ENCODE measurements at regions not wholly inside any gene's neighbourhood (a gene's known extent, or its start where the extent isn't known, plus 50 kb on each side); places are given as distances from the start of the nearest gene placed in this dataset.
"Not testable (repeated sequence)": the region's sequence is repeated elsewhere in the genome, so short reads cannot be mapped to it uniquely, and the experiment has no call there.

DNA sequence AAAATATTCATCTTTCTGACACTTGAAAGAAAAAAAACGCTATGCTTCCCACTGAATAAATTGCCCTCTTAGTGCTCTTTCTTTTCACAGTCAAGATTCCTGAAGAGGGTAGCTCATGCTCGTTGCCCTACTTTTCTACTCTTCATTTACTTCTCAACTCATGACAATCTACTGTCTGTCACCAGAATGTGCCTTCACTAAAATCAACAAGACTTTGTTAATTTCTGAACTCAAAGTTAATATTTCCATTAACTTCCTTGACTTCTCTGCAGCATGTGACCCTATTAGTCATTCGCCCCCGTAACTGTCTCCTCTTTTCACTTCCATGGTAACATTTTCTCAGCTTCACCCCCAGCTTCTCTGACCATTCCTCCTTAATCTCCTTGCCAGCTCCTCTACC lies 98.9 kb upstream of the MAPRE2 start:
- no peak for DNase-seq

DNA sequence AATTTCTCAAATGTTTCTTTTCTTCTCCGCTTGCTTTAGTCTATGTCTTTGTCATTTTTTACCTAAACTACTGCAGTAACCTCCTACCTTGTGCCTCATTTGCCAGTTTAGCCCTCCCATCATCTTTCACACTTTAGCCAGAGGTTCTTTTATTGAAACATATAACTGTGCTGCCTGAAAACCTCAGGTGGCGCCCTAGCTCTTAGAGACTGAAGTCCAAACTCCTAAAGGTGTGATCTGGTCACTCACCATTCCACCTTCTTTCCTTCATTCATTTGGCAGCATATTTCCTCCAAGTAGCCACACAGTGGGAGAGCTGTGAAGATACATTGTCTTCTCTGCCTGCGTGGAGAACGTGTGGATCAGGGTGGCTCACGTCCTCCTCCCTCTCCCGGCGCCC lies 98.2 kb upstream of the MAPRE2 start:
- DNase-seq = no peak

DNA sequence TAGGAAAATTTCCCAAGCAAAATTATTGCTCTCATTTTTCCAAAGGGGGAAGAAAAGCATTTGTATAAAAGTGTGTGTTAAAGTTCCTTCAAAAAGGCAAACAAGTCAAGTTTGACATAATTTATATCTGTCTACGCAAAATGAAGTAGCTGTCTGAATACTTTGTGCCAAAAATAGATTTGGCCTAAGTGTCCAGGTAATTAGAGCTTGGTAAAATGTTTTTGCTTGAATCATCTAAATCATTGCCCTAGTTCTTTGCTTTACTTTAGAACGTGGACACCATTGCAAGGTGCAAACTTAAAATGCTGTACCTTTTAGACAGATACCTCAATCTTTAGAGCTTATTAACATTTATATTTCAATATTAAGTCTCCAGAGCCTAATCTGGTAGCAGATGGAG lies 97.6 kb upstream of the MAPRE2 start:
- DNase-seq = no peak

DNA sequence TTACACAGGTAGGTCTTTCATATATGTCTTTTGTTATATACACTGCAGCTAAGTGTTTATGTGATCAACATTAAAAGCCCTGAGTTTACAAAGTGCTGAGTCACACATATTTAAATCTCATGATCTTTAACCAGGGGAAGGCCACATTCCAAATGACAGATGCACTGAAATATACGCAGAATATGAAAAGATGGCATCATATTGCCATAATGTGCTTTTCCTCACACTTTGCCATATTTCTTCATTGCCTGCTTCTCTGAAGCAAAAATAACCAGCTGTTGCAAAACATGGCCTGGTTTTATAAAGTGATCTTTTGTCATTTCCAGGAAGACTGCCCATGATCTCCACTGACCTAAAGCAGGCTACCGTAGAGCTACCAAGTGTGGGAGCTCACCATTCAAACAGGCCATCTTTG lies 93.5 kb upstream of the MAPRE2 start:
- DNase-seq = no peak

DNA sequence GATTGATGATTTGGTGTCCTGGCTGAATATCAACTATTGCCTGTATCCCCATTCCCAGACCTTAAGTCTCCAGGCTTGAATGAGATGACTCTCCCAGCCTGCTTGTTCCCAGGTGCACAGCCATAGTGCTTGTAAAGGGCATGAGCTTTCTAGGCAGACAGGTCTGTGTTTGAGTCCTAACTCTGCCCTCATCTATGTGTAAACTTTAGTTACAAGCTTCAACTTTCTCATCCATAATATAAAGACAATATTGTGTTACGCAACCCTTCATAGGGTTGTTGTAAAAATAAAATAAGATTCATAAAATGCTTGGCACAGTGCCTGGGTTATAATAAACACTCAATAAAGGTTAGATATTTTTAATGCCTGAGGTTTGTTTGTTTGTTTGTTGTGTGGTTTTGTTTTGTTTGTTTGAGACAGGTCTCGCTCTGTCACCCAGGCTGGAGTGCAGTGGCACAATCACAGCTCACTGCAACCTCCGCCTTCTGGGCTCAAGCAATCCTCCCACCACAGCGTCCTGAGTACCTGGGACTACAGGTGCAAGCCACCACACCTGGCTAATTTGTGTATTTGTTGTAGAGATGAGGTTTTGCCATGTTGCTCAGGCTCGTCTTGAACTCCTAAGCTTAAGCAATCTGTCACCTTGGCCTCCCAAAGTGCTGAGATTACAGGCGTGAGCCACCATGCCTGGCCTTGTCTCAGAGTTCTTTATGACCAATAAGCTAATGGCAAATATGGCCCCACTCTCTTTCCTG lies 89.4 kb upstream of the MAPRE2 start:
- DNase-seq = no peak

DNA sequence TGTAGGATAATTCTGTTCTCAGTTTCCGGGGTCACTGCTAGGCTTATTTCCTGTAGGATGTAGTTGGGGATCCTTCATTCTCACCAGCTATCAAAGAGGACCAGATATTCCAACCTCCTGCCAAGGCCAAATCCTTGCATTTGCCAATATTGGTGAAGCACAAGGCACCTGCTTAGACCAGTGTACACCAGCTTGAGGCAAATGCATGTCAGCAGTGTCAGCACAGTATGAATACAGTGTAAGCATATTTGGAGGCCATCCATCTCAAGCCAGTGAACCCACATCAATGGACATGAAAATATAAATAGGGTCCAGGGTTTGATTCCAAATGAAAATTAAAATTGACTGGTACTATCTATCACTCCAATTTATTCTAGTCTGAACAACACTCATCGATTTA lies 88.0 kb upstream of the MAPRE2 start:
- no peak for DNase-seq

DNA sequence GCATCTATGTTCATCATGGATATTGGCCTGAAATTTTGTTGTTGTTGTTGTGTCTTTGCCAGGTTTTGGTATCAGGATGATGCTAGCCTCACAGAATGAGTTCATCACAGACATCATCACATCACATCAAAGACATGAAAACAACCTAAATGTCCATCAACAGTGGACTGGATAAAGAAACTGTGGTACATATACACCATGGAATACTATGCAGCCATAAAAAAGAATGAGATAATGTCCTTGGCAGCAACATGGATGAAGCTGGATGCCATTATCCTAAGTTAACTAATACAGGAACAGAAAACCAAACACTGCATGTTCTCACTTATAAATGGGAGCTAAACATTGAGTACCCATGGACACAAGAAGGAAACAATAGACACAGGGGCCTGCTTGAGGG lies 85.7 kb upstream of the MAPRE2 start:
- DNase-seq = not testable (repeated sequence)

DNA sequence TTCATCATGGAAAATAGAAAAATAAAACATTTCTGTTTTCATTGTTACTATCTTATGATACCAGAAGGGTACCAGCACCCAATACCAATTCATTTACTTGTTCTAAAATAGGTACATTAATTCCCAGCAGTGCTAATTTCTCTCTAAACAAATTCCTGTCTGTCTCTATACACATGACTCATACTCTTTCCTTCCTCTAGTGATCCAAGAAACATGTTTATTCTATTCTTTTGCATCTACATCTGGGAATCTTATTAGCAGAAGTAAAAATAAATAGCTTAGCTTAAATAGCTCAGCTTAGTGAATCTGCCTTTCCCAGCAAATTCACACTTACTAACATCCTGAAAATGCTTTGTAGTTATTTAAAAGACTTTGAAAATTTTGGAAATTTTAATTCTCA lies 84.5 kb upstream of the MAPRE2 start:
- no peak for DNase-seq

DNA sequence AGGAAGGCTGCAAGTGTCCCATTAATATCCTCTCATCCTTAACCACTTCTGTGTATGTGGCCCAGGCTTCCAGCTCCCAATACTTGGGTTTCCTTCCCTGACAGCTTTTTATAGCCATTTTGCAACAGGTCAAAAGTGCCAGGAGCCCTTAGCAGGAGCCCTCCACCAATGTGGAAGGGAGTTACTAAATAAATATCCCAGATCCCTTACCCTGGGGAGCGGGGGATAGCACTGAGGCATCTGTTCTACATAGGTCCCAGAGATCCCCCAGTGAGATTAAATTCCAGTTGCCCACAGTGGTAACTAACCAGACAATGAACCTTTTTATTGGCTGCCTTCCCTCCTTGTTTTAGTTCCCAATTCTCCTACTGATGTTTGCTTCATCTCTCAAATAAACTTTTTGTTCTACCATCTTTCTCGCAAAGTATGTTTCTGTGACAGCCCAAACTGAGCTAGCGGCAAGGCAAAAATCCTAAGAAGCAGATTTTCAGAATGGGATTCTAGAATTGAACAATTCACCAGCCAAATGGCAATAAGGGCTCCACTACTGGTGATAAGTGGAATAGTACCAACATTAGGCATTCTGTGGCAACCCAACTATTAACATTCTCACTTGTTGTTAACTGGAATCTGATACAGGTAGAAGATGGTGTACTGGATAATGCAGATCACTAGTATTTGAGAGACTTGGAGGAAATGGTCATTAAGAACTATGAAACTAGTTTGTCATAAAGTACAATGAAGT lies 83.9 kb upstream of the MAPRE2 start:
- DNase-seq = no peak

DNA sequence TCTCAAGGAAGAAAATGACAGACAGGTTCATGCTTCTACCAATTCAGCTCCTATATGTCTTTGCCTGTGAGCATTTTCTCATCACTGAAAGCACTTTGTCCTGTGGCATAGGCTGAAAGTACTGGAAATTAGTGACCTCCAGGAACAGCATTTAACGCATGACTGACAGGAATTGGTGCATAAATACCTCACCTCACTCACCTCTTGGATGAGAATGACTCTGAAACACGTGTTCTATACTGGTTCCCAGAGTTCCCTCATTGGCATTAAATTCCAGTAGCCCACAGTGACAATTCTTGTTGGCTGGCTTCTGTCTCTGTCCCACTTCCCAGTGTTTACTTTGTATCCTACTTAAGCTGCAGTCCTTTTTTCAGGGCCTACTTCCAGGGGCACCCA lies 83.4 kb upstream of the MAPRE2 start:
- no peak for DNase-seq

DNA sequence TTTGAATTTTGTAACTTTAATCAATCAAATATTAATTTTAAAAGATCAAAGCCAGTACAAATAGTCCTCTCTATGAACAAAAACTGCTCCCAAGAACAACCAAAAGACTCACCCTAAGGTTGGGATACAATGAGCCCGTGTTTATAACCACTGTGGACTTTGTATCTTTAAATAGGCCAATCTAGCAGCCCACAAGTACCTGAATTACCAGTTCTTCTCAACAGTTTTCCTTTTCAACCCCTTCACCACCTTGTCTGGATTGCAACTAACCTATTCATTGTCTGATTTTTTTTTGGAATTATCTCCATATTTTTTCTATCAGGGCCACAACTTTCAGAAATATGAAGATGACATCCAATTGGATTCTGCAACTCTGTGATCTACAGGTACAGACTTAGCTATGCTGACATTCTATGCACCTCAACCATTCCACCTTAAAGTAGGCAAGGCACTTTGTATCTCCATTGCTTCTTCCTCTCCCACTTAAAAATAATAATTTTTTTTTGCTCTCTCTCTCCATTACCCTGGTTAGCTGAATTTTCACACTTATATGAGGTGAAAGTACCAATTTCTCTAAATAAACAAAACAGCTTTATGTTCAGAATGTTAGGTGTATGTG lies 81.9 kb upstream of the MAPRE2 start:
- no peak for DNase-seq

DNA sequence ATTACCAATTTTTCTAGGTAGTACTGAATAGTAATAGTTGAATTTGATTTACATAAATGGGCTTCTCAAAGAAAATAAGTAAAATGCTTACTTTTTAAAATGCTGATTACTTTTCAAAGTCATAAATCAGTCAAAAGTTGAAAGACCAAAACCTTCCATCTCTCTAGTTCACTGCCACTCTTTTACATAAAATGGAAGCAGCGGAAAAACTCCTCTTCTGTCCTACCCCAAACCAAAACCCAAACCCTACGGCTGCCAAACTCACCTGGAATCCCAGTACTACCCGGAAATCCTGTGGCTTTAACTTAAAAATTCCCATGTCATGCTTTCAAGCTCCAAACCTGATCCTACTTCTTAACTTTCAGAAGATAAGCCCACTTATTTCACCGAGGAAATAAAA lies 81.2 kb upstream of the MAPRE2 start:
- no peak for DNase-seq

DNA sequence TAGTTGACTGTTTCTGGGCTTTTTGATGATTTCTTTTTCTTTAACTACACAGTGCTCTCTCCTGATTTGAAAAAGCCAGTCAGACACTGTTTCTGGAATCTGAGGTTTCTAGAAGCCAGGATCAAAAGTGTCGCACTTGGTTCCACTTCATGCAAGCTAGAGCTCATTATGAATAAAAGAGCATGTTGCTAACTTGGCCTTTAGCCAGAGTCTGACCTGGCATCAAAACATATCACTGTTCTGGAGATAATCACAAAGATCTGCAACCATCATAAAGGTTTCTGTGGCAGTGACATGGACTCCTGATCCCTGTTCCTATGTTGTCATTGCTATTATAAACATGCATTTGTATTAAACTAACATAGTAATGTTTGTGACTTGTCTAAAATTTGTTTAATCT lies 76.1 kb upstream of the MAPRE2 start:
- DNase-seq = no peak

DNA sequence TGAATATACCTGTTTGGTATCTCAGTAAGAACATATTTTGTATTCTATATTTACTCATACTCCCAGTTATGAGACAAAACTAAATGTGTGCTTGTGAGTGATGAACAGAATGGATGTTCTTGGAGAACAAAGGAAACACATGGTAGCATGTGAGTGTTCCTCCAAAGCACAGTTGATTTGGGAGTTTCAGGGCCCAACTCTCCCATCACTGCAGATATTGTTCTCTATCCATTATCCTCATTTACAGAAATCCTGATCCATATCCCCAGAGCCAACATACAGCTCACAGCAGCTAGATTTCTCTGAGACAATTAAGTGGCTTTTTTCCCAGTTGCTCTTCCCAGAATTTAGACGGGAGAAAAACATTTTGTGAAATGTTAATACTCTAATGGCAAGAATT lies 75.6 kb upstream of the MAPRE2 start:
- no peak for DNase-seq

DNA sequence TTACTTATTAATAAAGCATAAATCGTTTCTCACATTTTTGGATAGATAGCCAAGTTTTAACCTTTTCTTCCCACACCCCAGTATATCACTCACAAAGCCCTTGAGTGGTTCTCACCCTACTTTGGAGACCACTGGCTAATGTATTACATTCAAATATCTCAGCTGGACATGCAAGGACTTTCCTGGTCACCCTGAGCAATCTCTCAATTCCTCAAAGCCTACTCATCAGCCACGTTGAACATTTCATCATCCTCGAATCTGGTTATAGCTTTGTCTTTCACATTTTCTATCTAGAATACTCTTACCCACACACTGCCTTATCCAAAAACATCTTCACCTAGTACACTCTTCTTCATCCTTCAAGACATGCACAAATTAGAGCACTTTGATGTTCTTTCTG lies 71.1 kb upstream of the MAPRE2 start:
- DNase-seq = no peak

DNA sequence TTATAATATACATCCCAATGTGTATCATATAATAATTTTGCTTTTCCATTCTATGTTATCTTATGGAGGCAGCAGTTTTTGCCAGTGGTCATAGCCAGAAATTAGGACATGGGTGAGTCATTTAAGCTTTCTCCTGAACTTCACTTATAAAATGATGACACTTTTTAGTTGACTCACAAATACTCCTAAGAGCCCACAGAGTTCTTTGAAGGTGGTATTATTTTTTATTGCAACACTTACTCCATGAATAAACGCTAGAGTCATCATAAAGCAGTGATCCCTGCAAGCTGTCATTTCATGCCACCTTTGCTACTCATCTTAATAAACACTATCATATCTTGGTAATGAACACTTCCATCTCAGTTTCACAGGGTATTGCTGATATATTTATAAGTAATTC lies 69.9 kb upstream of the MAPRE2 start:
- no peak for DNase-seq

DNA sequence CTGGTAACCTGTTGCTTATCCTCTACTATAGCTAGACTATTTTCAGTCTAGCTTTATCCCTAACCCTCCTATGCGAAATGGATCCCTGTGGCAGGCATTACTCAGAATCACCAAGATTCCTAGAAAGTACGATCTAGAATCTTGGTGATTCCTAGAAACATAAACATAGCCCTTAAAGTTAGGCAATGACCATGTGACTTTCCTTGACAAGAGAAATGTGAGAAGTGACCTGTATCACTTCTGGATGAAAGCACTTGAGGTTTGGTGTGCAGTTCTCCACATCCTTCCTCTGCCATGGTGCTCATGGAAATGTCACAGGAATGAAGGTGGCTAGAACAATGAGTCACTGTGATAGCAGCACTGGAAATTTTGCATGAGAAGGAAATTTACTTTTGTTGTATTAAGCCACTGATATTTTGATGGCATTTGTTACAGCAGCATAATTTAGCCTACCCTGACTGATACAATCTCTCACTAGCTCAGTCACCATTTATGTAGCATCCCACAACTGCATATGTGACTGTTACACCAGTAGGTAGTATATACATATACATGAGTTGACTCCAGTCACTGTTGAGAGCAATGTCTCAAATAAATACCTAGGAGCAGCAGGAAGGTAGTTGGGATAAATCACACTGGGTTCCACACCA lies 68.3 kb upstream of the MAPRE2 start:
- DNase-seq = no peak

DNA sequence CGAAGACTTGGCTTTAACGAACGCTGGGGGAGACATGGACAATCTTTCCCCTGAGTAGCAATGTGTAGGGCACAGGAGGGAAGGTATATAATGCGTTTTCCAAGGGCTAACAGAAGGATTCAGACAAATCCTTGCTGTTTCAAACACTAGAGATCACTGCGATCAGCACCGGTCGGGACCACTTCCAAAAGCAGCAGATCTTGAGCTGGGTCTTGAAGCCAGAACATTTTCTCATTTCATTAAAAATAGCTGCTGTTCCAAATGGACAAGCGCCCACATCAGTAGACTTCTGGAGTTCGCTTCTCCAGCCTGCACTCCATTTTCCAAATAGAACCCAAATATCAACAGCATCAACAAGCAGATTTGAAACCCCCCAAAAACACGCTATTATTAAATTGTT lies 65.1 kb upstream of the MAPRE2 start:
- DNase-seq = no peak

DNA sequence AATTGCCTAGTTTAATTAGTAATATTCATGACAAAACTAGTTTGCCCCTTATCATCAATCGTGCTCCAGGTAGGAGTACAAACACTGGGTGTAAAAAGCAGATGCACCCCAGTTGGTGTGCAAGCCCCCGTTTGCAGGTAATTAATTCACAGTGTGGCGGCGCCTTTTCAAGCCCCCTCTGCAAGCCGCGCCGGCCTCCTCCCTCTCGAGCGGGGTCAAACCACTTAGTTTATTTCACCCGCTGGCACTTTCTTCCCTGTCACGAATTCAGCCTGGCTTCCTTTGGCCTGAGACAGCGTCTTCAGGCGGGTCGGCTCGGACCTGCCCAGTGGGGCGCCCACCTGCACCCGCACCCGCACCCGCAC lies 64.7 kb upstream of the MAPRE2 start:
- no peak for DNase-seq

DNA sequence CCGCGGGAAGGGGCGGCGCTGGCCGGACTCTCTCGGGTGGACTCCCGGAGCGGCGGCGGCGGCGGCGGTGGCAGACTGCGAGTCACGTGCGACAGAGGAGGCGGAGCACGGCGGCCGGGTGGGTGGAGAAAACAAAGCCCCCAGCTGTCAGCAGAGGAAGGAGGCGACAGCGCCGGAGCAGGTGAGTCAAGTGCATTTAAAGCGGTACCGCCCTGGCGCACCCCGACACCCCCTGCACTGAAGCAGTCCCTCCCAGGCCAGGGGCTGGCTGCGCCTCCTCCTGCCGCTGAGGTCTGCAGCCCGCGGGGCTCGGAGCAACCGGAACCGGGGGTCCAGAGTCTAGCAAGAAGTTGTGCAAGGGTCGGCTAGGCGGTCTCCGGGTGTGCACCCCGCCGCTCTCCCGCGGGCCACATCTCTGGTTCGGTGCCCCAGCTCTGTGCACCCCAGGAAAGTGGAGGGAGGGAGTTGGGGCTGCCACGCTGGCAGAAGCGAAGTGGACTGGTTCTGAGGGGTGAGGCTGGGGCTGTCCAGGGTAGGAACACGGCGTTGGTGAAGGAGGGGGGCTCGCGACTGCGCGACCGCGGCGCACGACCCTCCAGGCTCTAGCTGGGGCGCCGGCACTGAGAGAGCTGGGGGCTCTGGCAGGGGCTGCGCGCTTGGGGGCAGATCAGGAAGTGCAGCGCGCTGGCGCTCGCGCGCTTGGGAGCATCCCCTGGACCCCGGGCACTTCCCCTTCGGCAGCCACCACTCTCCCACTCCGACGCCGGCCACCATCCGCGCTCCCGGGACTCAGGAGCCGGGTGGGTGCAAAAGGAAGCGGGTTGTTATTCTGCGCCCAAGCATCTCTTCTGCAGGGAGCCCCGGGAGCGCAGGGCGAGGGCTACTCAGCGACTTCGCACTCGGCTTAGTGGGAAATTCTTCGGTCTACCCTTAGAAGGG lies 64.0 kb upstream of the MAPRE2 start:
- DNase-seq = peak; percentile 42 to 62 (median 60)

DNA sequence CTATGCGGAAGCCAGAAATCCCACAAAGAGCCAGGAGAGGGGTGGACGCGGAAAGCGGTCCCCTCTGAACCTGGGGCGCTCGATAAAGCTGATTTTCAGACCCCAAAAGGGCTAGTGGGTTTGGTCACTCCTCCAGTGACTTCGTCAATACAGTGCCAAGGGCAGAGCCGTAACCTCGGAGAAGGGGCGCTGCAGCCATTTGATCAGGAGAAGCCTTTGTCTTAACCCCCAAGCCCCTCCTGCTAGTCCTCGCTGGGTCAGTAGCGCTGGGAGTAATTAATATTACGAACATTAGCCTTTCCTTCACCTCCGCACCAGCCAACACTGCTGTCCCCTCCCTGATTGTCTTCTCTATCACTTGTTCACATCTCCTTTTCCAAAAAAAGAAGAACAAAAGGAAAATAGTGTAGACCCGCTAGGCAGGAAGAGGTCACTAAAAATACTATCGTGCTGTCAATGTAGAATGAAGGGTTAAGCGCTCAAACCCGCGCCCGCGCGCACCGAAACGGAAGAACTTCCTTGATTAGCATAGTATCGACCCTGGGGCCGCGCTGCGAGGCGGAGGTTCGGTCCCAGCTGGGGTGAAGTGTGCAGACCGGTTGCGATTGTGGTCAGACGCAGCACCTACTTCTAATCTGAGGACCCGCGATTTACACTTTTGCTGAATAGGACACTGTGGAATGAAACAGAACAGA lies 63.2 kb upstream of the MAPRE2 start:
- DNase-seq = peak in 4 of 5 donors; percentile 4 to 38 (median 11)

DNA sequence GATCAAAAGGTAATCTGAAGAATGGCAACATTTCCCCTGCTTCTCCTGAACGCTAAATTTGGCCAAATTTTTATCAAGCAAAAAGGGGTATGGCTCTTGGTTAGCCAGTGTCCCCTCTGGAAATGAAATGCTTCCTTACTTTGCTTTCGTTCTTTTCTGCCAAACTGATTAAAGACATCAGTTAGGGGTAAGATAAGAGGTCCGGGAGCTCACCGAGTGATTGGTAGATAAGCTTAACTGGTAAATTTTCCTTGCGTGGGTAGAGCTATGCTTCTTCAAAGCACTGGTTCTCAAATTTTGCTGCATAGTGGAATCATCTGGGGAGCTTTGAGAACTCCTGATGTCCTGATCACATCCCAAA lies 62.7 kb upstream of the MAPRE2 start:
- DNase-seq = no peak
